Stomach (tissue), 8 donors: ENCODE measurements at regions not wholly inside any gene's neighbourhood (a gene's known extent, or its start where the extent isn't known, plus 50 kb on each side); places are given as distances from the start of the nearest gene placed in this dataset.

Source experiments
- DNase-seq, 2 donors: peaks; one replicate each; pipeline versions ENCODE4 v3.0.0 to v3.0.0-alpha.2; 2013 to 2019
- H3K27ac ChIP-seq, 5 donors: fragments of 200-600 bp in 4 of 5; sonication (generic) in 4 of 5; one replicate each; pipeline ENCODE4 v1.5.1; 2013 to 2019; ENCODE audit warnings: mild to moderate bottlenecking in 1 of 5, moderate library complexity in 1 of 5
- H3K27me3 ChIP-seq, 3 donors: fragments of 200-600 bp; sonication (generic); one replicate each; pipeline ENCODE4 v1.5.1; 2017 to 2019; ENCODE audit warnings: mixed run types in 1 of 3
- H3K36me3 ChIP-seq, 4 donors: fragments of 200-600 bp; sonication (generic); 1 replicate in 3 of 4; 2 replicates in 1 of 4; pipeline ENCODE4 v1.5.1; 2016 to 2019
- H3K4me1 ChIP-seq, 4 donors: fragments of 200-600 bp; sonication (generic); one replicate each; pipeline ENCODE4 v1.5.1; 2016 to 2019
- H3K4me3 ChIP-seq, 4 donors: fragments of 200-600 bp; sonication (generic) in 3 of 4; one replicate each; pipeline ENCODE4 v1.5.1; 2016 to 2019; ENCODE audit warnings: mild to moderate bottlenecking in 1 of 4
- H3K9me3 ChIP-seq, 4 donors: fragments of 200-600 bp; sonication (generic); one replicate each; pipeline ENCODE4 v1.5.1; 2016 to 2019
- EP300 ChIP-seq: sonication (generic); formaldehyde crosslinking; IDR thresholded peaks from one replicate; pipeline ENCODE4 v1.6.1; 2017; ENCODE audit warnings: antibody characterized with exemption
- POLR2A ChIP-seq, 4 donors: fragments of 450-650 bp; IDR thresholded peaks; one replicate each; pipeline ENCODE4 v1.6.1; 2016; ENCODE audit warnings: antibody characterized with exemption in 4 of 4, control low read depth in 2 of 4, mild to moderate bottlenecking in 1 of 4, moderate library complexity in 1 of 4
- POLR2AphosphoS5 ChIP-seq, 3 donors: sonication (generic); formaldehyde crosslinking; IDR thresholded peaks; one replicate each; pipeline ENCODE4 v1.6.1; 2016; ENCODE audit warnings: antibody characterized with exemption in 3 of 3
- WGBS, 5 donors: extraction: QIAGEN DNeasy Blood & Tissue Kit in 3 of 5; methylation state at CpG; one replicate each; pipeline versions ENCODE4 v1.1.5 to v1.1.7; 2013 to 2018; 5-methylcytosine and 5-hydroxymethylcytosine counted together
- intact Hi-C: fragments of 100-400 bp; cut with DNase I; formaldehyde crosslinking; loops from one replicate; pipeline ENCODE4 v1.15.1; 2023; ENCODE audit warnings: low total_unique reads
- TF ChIP-seq, protein P1 (sequence below), 7 experiments: fragments of 450-650 bp in 4 of 7; fragments of 200-600 bp in 3 of 7; sonication (generic) in 3 of 7; IDR thresholded peaks; one replicate each; pipeline ENCODE4 v1.5.1; 2016 to 2019; ENCODE audit warnings: antibody characterized with exemption in 7 of 7, control low read depth in 2 of 7, mild to moderate bottlenecking in 1 of 7
- donor health status: healthy with polysubstance abuse.
- donor health status: Bipolar disorder and iron deficiency.
- donor health status: healthy.

DNA sequence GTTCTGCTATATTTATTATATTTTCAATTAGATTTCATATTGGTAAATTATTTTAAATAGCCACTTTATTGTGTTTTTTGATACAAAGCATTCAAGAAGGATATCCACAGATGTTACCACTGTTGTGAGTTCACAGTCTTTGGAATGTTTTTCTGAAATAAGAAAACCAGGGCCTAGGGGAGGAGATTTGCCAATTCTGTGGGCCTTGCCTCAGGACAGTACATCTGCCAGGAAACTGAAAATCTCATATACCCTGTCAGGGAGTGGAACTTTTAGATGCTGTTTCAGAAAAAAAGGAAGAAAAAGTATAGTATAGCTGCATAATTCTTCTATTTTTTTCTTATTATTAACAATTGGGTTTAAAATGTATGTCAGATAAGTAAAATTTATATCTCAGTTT is 995.9 kb upstream of the ADGRB3 start:
- Histone ChIP-seq H3K4me3 (no peak overlapping the region), H3K9me3 (peaks cover 0 to 9% (median 4%) of the 10 kb centered on the region in 4 donors), H3K4me1 (no peaks in the 10 kb centered on the region), H3K36me3 (no peaks in the 10 kb centered on the region), H3K27me3 (no peaks in the 10 kb centered on the region), H3K27ac (no peak overlapping the region)
- DNase-seq: no peak
- intact Hi-C loops: no loop called here
- TF ChIP-seq, protein P1, sequence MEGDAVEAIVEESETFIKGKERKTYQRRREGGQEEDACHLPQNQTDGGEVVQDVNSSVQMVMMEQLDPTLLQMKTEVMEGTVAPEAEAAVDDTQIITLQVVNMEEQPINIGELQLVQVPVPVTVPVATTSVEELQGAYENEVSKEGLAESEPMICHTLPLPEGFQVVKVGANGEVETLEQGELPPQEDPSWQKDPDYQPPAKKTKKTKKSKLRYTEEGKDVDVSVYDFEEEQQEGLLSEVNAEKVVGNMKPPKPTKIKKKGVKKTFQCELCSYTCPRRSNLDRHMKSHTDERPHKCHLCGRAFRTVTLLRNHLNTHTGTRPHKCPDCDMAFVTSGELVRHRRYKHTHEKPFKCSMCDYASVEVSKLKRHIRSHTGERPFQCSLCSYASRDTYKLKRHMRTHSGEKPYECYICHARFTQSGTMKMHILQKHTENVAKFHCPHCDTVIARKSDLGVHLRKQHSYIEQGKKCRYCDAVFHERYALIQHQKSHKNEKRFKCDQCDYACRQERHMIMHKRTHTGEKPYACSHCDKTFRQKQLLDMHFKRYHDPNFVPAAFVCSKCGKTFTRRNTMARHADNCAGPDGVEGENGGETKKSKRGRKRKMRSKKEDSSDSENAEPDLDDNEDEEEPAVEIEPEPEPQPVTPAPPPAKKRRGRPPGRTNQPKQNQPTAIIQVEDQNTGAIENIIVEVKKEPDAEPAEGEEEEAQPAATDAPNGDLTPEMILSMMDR (IDR thresholded peaks at IDR 0.05): no peak
- no peak for TF ChIP-seq POLR2A (IDR thresholded peaks at IDR 0.05)
- TF ChIP-seq EP300: no peak
- TF ChIP-seq POLR2AphosphoS5 (IDR thresholded peaks at IDR 0.05): no peak

DNA sequence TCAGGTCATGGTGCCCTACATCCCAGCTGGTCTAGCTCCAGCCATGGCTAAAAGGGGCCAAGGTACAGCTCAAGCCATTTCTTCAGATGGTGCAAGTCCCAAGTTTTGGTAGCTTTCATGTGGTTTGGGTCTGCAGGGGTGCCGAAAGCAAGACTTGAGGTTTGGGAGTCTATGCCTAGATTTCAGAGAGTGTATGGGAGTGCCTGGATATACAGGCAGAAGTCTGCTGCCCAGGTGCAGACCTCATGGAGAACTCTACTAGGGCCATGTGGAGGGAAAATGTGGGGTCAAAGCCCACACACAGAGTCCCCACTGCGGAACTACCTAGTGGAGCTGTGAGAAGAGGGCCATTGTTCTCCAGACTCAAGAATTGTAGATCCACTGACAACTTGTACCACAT is 1000.9 kb upstream of the ADGRB3 start:
- no peak for DNase-seq
- Histone ChIP-seq H3K36me3 (no peaks in the 10 kb centered on the region), H3K27me3 (no peaks in the 10 kb centered on the region), H3K4me3 (no peak overlapping the region), H3K27ac (no peak overlapping the region), H3K9me3 (peaks cover 0 to 16% (median 8%) of the 10 kb centered on the region in 4 donors), H3K4me1 (no peaks in the 10 kb centered on the region)
- 80 to 97% (median 93%) methylated on average over 2 of the region's 2 CpGs for WGBS, 5 donors
- intact Hi-C loops: no loop called here
- TF ChIP-seq EP300: no peak
- TF ChIP-seq, protein P1 (IDR thresholded peaks at IDR 0.05): no peak
- no peak for TF ChIP-seq POLR2AphosphoS5 (IDR thresholded peaks at IDR 0.05)
- TF ChIP-seq POLR2A (IDR thresholded peaks at IDR 0.05): no peak

DNA sequence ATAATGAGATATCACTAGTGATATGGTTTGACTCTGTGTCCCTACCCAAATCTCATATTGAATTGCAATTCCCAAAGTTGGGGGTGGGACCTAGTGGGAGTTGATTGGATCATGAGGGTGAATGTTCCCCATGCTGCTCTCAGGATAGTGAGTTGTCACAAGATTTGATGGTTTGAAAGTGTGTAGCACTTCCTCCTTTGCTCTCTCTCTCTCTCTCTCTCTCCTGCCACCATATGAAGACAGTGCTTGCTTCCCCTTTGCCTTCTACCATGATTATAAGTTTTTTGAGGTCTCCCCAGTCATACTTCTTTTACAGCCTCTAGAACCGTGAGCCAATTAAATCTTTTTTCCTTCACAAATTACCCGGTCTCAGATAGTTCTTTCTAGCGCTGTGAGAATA is 1002.0 kb upstream of the ADGRB3 start:
- peaks cover 0 to 16% (median 8%) of the 10 kb centered on the region in 4 donors for H3K9me3 ChIP-seq
- no peaks in the 10 kb centered on the region for H3K4me1 ChIP-seq
- intact Hi-C loops: no loop called here
- no peak overlapping the region for H3K27ac ChIP-seq
- WGBS, 5 donors: 78 to 93% (median 87%) methylated on average over 3 of the region's 3 CpGs
- H3K36me3 ChIP-seq: no peaks in the 10 kb centered on the region
- no peak overlapping the region for H3K4me3 ChIP-seq
- no peaks in the 10 kb centered on the region for H3K27me3 ChIP-seq
- no peak for TF ChIP-seq POLR2A (IDR thresholded peaks at IDR 0.05)
- TF ChIP-seq, protein P1 (IDR thresholded peaks at IDR 0.05): no peak
- no peak for TF ChIP-seq EP300
- TF ChIP-seq POLR2AphosphoS5 (IDR thresholded peaks at IDR 0.05): no peak
- DNase-seq: no peak

DNA sequence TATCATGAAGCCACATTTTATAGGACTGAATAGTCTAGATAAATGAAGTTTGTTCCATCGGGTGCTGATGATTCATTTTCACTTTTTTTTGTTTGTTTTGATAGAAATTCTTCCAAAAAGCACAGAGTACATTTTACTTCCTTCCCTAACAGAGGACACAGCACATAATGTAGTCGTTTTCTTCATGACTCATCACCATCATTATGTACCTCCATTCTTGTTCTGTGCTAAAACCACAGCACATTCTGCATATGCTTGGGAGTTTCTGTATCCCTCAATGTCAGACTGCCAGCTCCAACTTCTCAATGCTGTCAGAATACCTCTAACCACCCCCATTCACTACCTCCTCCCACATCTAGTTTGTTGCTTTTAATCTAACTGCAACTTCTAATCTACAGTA is 1004.9 kb upstream of the ADGRB3 start:
- H3K27ac ChIP-seq: no peak overlapping the region
- H3K36me3 ChIP-seq: no peaks in the 10 kb centered on the region
- WGBS, 5 donors: 18 to 31% (median 21%) methylated on average over 2 of the region's 2 CpGs
- TF ChIP-seq, protein P1 (IDR thresholded peaks at IDR 0.05): no peak
- no peak for TF ChIP-seq EP300
- no peak for TF ChIP-seq POLR2A (IDR thresholded peaks at IDR 0.05)
- TF ChIP-seq POLR2AphosphoS5 (IDR thresholded peaks at IDR 0.05): no peak
- H3K27me3 ChIP-seq: no peaks in the 10 kb centered on the region
- no peak for DNase-seq
- peaks cover 0 to 16% (median 8%) of the 10 kb centered on the region in 4 donors for H3K9me3 ChIP-seq
- H3K4me1 ChIP-seq: no peaks in the 10 kb centered on the region
- intact Hi-C loops: no loop called here
- H3K4me3 ChIP-seq: no peak overlapping the region
